RPMI7951 (cell line): ENCODE measurements at regions not wholly inside any gene's neighbourhood (a gene's known extent, or its start where the extent isn't known, plus 50 kb on each side); places are given as distances from the start of the nearest gene placed in this dataset.
A peak's percentile ranks its signal among the peaks of the same experiment; 100 is the strongest.
"Not testable (repeated sequence)": the region's sequence is repeated elsewhere in the genome, so short reads cannot be mapped to it uniquely, and the experiment has no call there.

Experiments
- DNase-seq: peaks from one replicate; pipeline ENCODE4 v3.0.0-alpha.2; 2012; ENCODE audit warnings: low read depth

DNA sequence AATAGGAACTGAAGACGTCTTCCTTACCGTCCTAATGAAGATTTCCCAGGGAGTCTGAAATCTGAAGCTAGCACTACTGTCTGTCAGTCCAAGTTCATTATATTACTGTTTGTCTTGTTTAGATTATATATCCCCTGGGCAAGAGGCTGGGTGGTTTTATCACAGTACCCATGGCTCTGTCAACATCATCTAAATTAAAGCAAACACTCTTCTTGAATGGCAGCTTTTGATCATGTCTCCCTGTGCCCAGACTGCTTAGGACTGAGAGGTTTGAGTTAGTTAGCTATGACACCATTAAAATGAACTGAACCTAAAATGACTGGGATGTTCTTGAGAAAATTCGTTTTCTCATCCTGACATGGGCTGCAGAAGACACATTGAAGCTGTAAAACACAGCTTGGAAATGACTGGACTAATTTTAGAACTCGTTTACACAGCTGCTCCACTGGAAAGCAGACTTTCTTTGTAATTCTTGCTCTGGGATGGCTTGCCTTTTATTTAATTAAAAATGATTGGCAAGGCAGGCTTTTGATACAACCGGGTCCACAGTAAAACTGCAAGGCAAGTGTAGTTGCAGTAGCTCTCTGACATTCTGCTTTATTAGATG is 243.5 kb downstream of the MFSD1 start:
- DNase-seq = no peak

DNA sequence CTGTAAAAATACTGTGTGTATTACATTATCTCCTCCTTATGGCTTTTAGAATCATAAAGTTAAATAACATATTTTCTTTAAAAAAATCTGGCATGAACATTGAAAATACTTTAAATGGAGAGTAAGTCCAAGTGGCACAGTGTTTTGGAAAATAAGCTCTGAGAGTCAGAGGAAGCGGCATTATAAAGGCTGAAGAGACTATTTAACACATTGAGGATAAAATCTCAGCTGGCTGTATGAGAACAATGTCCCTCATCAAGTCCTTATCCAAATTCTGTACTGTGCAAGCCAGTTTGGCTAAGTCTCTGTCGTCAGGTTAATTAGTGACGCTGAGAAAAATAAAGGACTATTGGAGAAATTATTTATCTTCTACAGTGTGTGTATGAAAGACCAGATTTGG is 245.5 kb downstream of the MFSD1 start:
- no peak for DNase-seq

DNA sequence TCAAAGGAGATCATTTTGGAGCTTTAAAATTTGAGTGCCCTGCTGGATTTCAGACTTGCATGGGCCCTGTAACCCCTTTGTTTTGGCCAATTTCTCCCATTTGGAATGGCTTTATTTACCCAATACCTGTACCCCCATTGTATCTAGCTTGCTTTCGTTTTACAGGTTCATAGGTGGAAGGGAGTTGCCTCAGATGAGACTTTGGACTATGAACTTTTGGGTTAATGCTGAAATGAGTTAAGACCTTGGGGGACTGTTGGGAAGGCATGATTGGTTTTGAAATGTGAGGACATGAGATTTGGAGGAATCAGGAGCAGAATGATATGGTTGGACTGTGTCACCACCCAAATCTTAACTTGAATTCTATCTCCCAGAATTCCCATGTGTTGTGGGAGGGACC is 250.6 kb downstream of the MFSD1 start:
- not testable (repeated sequence) for DNase-seq

DNA sequence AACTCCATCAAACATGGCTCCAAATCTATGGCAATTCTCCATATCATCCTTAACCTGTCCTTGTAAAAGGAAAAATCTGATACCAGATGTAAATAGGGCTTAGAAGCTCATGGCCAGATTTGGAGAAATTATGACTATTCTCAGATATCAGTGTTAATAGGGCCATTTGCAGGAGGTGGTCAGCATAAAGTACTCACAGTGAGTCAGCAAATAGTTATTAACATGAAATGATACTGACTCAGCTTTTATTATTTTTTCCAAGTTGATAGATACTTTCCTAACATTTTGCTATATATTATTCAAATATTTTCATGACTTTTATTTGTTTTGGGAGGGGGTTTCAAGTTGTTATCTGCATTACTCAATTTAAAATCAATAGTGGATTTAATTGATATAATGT is 255.8 kb downstream of the MFSD1 start:
- DNase-seq = no peak

DNA sequence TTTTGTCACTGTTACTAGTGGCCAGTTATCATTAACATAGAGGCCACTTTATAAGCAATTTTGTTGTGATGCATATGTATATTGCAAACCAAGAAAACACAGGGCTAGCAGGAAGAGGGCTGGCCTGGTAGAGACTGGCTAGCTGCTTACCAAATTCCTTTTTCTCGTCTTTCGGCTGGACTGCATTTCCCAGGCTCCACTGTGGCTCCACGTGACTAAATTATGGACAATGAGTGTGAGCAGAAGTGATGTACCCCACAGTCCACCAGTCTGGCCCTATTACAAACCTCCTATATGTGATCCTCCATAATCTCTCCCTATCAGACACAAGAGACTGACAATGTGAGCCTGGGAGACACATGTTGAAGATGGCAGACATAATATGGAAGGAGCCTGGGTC is 257.0 kb downstream of the MFSD1 start:
- DNase-seq = no peak

DNA sequence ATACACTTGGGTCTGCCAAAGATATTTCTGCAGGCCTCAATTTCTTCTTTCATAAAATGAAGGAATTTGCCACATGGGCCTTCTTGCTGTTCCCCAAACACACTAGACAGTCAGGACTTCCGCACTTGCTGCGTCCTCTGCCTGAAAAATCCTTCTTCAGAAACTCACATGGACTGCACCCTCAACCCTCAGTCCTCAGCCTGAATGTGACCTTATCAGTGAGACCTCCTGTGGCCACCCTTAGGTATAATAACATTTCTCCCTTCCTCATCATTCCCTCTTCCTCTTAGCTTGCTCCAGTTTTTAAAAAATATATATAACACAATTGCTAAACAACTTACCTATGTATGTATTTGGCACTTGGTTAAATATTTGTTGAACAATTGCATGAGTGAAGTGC is 257.5 kb downstream of the MFSD1 start:
- DNase-seq = no peak

DNA sequence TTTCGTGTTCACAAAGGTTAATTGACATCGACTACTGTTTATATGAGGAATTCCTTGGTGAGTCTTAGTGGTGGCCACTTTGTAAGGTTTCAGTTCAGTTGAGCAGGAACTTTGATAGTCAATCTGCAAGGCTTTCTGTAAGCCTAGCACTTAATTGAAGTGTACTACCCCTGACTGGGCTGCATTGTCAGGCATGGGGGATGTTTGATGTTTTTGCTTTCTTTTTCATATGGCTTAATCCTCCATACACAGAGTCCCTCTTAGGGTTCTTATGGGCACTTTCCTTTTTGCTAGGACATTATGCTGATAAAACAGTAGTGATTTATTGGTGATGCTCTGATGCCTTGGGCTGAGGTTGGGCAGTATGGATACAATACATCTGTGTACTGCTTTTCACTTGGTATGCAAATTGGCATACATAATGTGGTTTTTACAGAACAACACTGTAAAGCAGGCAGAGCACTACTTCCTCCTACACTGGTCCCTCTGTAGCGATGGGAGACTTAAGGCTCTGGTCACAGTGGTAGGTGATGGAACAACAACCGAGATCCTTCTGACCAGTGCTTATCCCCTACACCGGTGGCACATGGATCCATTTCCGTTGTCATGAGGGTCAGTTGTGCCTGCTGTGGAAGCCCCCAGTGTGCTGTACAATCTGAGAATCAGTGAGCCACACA is 261.0 kb downstream of the MFSD1 start:
- no peak for DNase-seq

DNA sequence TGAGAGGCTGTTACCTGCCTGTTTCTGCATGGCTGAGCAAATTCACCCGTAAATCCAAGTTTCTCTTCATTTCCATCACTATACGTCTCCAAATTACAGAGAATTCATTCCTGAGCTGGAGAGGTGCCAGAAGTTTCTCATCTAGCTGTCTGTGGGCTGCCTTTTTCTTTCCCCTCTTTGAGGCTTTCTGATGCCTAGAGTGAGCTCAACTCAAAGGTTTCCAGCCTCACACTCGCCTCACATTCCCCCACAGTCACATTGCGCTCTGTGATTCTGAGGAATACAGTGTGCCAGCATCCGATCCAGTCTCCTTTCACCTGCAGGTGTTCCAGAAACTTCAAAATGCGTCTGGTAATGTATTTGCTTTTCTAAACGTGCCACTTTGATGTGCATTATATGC is 267.2 kb downstream of the MFSD1 start, which contains the start of gene IQCJ:
Gene IQCJ, plus strand, starts transcription at position 229 of the 400 bp plus-strand sequence.
- DNase-seq = peak; percentile 50

DNA sequence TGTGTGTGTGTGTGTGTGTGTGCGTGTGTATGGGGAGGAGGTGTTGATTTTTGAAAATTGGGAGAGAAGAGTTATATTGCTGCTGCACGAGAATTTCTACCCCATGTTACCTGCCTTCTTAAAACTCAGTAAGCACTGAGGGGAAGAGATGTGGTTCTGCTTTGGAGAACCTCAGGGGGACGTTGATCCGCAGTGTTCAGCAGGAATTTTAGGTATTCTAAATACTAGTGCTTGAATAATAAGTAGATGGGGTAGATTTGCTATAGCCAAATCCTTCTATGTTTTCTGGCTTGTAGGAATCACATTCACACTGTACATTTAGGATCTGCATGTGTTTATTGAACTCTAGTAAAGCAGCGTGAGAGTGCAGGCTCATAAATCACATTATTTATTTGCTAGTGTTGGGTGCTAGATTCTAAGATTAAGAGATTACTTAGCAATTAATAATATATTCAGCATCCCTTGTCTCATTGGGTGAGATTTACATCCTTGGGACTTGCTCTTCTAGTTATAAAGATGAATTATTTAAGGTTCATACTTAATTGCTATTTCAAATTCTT is 268.1 kb downstream of the MFSD1 start:
- no peak for DNase-seq

DNA sequence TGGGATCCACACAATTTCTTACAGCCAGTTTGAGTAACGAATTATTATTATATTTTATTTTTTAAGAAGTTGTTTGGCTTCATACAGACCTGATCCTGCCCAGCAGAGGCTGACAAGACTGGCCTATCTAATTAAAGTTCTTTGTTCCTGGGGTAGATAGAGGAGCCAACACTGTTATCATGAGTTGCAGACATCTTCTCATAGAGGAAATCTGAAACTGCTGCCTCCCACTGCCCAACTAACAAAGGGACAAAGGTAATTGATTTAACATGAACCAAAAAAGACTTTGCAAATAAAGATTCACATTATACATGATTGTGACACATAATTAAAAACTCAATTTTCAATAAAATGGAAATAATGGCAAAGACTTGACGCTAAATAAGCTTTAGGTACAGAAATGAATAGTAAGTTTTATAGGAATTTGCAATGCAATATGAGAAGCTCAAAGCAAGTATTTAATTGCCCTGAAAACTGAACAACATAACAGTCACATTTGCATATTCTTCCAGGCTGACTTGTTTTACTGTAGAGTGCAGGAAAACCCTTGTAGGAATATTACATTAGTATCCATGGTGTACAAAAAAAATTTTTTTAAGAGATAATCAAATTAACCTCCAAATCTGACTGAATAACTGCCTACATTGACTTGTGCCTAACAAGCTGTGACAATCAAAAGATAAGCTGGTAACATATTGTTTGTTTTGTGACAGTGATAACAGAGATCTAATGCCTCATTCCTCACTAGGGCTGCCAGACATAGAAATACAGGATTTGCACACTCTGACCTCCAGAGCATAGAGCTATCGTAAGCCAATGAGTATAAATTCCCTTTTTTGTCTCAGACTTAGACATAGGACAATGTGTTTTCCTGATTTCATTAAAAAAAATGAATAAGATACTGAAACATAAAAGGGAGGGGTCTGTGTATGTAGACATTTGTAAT is 273.2 kb downstream of the MFSD1 start:
- DNase-seq = no peak

DNA sequence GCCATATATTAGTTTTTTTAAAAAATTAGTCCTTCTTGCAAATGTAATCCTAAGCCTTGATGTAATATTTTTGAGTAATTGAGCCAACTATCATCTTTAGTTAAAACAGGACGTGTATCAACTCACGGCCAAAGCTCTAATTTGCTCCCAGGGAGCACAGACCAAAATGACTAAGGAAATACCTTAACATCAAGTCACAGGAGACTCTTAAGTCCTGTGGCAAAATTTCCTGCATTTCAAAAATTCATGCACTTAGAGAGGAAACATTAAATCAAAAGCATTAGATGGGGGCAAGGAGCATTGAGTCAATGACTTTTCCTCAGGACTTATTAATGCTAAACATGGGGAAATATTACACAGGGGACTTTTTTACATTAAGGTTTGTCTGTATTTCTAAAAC is 276.0 kb downstream of the MFSD1 start:
- peak; percentile 94 for DNase-seq

DNA sequence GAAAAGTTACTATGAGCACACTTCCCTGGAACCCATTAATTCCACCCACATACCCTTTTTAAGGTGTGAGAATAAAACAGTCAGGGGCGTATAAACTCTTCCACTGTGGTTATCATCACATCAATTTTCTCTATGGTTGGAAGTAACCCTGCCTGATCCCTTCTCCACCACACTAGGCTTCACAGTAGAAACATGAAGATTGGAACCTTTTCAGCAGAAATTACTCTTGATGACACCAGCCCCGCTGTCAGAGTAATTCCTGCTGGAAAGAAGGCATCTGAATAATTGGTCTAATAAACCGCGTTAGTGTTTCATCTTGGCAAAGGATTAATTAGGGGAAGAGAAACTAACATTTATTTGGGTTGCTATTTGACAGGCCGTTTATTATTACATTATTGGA is 278.4 kb downstream of the MFSD1 start:
- no peak for DNase-seq

DNA sequence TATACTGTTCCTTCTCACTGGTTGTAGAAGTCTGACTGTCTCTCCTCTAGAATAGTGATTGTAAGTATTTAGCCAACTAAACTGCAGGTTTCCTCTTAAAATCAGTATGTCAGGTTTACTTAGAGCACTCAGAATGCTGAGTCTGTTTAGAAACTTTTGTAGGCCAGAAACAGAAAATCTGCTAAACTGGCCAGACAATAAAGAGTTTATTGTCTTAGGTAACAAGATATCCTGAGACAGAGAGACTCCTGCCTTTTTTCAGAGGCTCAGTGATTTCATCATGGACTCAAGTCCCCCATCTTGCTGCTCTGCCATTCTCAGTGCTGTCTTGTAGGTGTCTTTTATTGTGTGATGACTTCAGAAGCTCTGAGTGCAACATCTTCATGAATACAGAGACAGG is 279.0 kb downstream of the MFSD1 start:
- no peak for DNase-seq

DNA sequence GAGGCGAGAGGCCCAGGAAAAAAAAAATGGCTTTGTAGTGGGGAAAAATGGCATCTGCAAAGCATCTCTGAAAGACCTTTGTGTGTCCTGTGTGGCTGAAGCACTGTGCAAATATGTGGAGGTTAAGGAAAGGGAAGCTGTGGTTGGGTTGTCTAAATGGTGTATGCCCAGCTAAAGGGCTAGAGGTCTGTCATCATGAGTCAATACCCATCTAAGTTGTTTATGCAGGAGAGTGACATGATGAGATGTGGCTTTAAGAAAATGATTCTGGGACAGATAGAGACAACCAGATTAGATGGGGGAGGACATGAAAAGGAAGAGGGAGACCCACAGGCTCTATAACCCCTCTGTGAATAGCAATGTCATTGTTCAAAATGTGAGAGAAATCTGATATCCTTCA is 280.7 kb downstream of the MFSD1 start:
- DNase-seq = peak; percentile 100

DNA sequence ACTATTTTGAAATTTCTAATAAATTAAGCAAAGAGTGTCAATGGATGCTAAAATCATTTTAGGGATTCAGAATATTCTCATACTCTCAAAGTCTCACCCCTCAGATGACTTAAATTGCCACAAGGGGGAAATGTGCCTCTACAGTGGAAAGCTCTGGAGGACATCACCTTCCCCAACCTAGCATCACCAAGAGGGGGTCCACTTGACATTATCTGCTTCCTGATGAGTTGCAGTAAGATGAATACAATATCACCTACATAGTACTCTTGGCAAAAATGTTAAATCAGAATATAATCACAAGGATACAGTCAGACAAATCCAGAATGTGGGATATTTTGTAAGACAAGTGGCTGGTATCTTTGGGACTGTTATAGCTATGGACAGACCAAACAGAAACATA is 290.1 kb downstream of the MFSD1 start:
- DNase-seq = no peak

DNA sequence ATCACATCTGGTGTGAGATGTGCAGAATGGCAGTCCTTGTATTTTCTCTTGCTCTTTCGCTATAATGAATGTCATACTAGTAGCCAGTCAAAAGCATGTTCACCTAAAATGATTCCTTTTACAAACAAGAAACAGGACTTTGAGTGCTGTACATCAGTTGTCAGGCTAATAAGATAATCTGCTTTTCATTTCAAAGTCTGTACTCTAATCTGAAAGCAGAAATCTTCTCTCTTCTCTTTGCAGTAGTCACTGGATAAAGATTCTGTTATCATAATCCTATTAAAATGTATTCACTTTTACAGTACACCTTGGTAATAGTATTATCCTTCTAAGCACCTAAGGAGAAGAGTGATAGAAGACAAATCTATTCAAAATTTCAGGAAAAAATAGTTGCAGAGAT is 300.1 kb downstream of the MFSD1 start:
- DNase-seq = no peak

DNA sequence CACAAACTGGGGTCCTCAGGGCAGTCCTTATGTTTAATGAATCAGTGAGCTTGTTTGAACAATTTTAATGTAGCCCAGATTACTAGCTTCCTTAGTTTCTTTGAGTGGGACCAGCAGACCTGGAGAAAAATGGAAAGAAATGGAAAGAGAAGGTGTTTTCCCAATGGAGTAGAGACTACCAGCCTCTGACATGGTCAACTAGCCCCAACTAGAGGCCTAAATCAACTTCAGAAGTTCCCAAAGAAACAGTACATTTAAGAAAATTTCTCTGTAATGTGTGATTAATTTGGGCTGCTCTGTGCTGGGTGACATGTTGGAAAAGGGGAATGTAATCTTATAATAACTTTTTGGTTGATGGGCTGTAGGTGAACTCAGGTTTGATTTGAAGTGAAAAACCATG is 310.9 kb downstream of the MFSD1 start:
- DNase-seq = peak; percentile 53

DNA sequence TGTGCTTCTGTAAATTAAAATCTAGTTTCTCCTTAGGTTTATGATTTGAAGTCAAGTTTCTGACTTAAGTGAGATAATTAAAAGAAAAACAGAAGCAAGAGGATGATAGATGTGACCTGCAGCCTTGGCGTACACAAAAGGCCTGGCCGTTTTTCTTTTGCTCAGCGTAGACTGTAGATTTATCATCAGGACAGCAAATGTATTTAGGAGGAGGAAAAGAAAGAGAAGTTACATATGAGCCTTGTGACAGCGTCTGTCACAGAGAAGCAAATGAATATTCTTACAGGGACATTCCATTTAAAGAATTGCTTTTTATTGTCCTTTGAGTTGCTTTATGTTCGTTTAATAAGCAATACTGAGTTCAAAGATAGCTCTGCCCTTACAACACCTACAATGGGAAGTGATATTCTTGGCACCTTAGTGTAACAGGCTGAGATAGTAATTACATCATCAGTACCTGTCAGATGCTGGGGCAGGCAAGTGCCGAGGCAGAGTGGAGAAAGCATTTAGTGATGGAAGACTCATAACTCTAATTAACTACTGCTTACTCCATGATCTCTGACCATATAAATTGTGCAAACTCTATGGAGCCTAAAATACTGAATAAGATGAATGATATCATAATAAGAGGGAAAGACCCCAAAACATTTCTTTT is 311.5 kb downstream of the MFSD1 start:
- no peak for DNase-seq

DNA sequence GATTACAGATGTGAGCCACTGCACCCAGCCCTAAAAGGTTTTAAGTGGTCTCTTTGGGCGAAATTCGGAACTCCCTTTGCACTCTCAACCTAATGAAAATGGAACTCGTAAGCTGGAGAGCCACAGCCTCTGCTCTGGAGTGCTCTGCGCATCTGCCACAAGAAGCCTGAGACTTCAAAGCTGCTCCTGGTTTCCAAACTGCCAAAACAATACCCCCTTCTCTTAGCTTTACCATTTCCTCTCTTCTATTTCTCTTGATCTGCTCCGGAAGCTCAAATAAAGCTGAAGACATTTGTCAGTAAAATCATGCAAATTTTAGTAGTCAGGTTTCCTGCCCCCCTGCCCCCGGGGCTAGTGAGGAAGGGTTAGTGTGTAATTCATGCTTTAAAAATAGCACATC is 312.7 kb downstream of the MFSD1 start:
- peak; percentile 63 for DNase-seq

DNA sequence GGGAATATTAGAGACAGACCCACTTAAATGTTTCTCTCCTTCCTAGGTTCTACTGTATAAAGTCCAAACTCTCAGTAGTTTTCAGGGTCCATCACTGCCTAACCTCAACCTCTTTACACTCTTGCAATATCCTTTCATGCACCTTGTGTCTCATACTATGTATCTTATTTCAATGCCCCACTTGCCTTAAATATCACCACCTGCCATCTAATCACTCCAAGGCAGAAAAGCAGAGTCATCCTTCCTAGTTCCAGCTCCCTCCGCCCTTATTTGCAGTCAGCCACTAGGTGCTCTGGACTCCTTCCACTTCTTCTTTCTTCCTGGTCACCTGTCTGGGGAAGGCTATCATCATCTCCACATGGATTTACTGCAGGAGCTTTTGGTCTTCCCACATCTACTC is 322.0 kb downstream of the MFSD1 start:
- DNase-seq = no peak

DNA sequence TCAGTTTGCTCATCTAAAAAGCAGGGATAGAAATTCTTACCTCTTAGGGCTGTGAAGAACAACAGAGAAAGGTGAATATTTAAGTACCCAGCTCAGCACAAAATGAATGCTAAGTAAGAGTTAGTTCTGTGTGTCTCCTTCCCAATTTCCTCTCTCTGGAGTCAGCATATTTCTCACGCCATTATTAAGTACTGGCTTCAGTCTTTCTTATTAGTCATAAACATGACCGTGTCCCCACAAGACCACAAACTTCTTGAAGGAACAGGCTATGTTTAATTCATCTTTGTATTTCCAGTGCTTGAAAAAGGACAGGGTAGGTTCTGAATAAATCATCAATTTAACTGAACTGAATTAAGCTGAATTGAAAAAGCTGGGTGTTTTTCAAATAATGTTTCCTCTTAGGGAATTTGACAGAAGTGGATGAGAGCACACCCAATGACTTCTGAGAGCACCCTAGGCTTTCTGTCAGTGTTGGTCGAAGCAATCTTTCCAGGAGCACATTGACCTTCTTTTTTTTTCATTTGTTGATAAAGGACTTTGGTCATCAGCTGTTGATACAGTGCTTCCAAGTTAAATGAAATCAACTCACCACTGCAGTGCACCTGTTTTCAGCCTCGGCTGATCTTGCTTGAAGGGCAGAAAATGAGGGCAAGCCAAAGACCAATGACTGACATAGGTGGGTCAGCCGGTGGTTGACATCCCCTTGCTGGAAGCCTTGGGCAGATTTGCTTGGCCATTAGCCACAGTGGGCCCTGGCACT is 324.6 kb downstream of the MFSD1 start:
- DNase-seq = peak; percentile 70
